AG08395 (cell line): ENCODE measurements at regions not wholly inside any gene's neighbourhood (a gene's known extent, or its start where the extent isn't known, plus 50 kb on each side); places are given as distances from the start of the nearest gene placed in this dataset.
A peak's percentile ranks its signal among the peaks of the same experiment; 100 is the strongest.

Experiments
- DNase-seq: peaks from one replicate; pipeline ENCODE4 v3.0.0; 2012; ENCODE audit warnings: mixed read lengths, low spot score

GRCh38 chr4:174120446-174121295 is 162.8 kb downstream of the FBXO8 start:
- DNase-seq: peak; percentile 65

GRCh38 chr4:174119830-174120229 is 163.6 kb downstream of the FBXO8 start:
- DNase-seq: no peak

- peak; percentile 62 for DNase-seq
Observed at GRCh38 chr4:174119051-174119450, 164.4 kb downstream of the FBXO8 start.

- no peak for DNase-seq
Observed at GRCh38 chr4:174118171-174118570, 165.3 kb downstream of the FBXO8 start.

GRCh38 chr4:174117445-174117844 is 166.0 kb downstream of the FBXO8 start:
- DNase-seq: no peak

- DNase-seq: no peak
Observed at GRCh38 chr4:174116021-174116420, 167.4 kb downstream of the FBXO8 start.

- no peak for DNase-seq
Observed at GRCh38 chr4:174111422-174111821, 172.0 kb downstream of the FBXO8 start.

- DNase-seq: no peak
Observed at GRCh38 chr4:174110180-174110579, 173.3 kb downstream of the FBXO8 start.

- DNase-seq: no peak
Observed at GRCh38 chr4:174107746-174108354, 175.6 kb downstream of the FBXO8 start.

- DNase-seq: no peak
Observed at GRCh38 chr4:174105202-174105601, 178.3 kb downstream of the FBXO8 start.

GRCh38 chr4:174100910-174101309 is 182.6 kb downstream of the FBXO8 start:
- DNase-seq: no peak

GRCh38 chr4:174099712-174100111 is 183.8 kb downstream of the FBXO8 start:
- no peak for DNase-seq

- no peak for DNase-seq
Observed at GRCh38 chr4:174096999-174097398, 186.5 kb downstream of the FBXO8 start.

GRCh38 chr4:174096456-174096855 is 187.0 kb downstream of the FBXO8 start:
- DNase-seq: no peak

- no peak for DNase-seq
Observed at GRCh38 chr4:174091130-174091529, 192.3 kb downstream of the FBXO8 start.

GRCh38 chr4:174089711-174090110 is 193.8 kb downstream of the FBXO8 start:
- DNase-seq: no peak

GRCh38 chr4:174088795-174089194 is 194.7 kb downstream of the FBXO8 start:
- DNase-seq: no peak

- no peak for DNase-seq
Observed at GRCh38 chr4:174086829-174087799, 196.4 kb downstream of the FBXO8 start.

GRCh38 chr4:174084981-174085380 is 198.5 kb downstream of the FBXO8 start:
- no peak for DNase-seq

GRCh38 chr4:174084542-174084941 is 198.9 kb downstream of the FBXO8 start:
- DNase-seq: no peak

- peak; percentile 35 for DNase-seq
Observed at GRCh38 chr4:174080361-174080760, 203.1 kb downstream of the FBXO8 start.

- DNase-seq: no peak
Observed at GRCh38 chr4:174071595-174071994, 211.9 kb downstream of the FBXO8 start.
